ENCODE measurements at regions not wholly inside any gene's neighbourhood (a gene's known extent, or its start where the extent isn't known, plus 50 kb on each side); places are given as distances from the start of the nearest gene placed in this dataset.

DNA sequence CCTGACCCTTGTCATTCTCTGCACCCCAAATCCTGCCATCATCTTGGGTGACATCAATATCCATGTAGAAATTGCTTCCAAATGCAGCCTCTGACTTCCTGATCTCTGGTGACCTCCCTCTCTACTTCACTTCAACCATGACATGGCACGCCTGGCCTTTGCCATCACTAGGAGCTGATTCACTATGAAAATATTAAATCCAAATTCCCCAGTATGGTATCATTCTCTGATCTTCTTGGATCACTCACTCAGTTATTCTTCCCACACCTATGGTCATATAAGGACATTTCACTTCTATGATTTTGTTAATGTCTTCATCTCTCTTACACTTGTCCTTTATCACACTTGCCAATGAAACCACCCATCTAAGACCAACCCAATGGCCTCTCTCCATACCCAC, 73.7 kb upstream of the ODAD2 start:
- TF ChIP-seq CTCF (IDR thresholded peaks at IDR 0.05; ENCODE audit: extremely low read depth in 1 of 2, insufficient read depth in 1 of 2, low read depth in 1 of 2, low read length in 2 of 2) (no peak), MYC (IDR thresholded peaks at IDR 0.05; ENCODE audit: low read depth, low read length) (no peak), POLR2A (IDR thresholded peaks at IDR 0.05; ENCODE audit: low read depth, low read length) (no peak), EZH2 (IDR thresholded peaks at IDR 0.05; ENCODE audit: borderline replicate concordance, low read depth, low read length, severe bottlenecking) (no peak), POLR2AphosphoS5 (IDR thresholded peaks at IDR 0.05; ENCODE audit: insufficient read depth, low read depth, low read length) (no peak), JUN (IDR thresholded peaks at IDR 0.05; ENCODE audit: borderline replicate concordance, insufficient read depth, insufficient read length, low read depth) (no peak), FOS (IDR thresholded peaks at IDR 0.05; ENCODE audit: borderline replicate concordance, insufficient read depth, low read length) (no peak)
- TF ChIP-seq, protein P1, sequence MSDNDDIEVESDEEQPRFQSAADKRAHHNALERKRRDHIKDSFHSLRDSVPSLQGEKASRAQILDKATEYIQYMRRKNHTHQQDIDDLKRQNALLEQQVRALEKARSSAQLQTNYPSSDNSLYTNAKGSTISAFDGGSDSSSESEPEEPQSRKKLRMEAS (IDR thresholded peaks at IDR 0.05; ENCODE audit: insufficient read depth, insufficient read length): no peak

Measured in endothelial cell of umbilical vein (primary cell).